ENCODE measurements at regions not wholly inside any gene's neighbourhood (a gene's known extent, or its start where the extent isn't known, plus 50 kb on each side); places are given as distances from the start of the nearest gene placed in this dataset.
"Not testable (repeated sequence)": the region's sequence is repeated elsewhere in the genome, so short reads cannot be mapped to it uniquely, and the experiment has no call there.

DNA sequence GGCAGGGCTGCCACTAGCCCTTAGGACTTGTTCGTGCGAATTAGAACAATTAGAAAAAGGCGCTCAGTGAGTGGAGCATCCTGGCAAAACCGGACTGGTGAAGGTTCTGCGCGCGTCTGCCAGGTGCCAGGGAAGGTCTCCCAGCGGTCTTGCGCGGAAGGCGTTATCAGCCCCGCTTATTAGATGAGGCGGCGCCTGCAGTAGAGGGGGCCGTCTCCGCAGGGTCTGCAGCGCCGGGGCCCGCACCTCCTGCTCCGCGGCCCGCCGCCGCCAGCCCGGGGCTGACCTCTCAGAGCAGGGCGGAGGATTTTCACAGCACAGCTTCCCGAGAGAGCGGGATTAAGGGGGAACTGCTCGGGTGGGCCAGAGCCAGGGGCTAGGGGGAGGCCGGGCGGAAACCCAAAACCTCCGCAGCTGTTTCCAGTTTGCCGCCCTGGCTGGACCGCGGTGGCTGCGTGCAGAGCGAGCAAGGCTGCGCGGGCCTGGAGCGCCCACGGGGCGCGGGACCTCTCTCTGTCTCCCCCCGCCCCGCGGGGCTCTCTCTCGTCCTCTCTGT lies 155.2 kb downstream of the FOXD2 start:
- DNase-seq (ENCODE audit: low read depth in 2 of 2, low spot score in 1 of 2), result no peak

DNA sequence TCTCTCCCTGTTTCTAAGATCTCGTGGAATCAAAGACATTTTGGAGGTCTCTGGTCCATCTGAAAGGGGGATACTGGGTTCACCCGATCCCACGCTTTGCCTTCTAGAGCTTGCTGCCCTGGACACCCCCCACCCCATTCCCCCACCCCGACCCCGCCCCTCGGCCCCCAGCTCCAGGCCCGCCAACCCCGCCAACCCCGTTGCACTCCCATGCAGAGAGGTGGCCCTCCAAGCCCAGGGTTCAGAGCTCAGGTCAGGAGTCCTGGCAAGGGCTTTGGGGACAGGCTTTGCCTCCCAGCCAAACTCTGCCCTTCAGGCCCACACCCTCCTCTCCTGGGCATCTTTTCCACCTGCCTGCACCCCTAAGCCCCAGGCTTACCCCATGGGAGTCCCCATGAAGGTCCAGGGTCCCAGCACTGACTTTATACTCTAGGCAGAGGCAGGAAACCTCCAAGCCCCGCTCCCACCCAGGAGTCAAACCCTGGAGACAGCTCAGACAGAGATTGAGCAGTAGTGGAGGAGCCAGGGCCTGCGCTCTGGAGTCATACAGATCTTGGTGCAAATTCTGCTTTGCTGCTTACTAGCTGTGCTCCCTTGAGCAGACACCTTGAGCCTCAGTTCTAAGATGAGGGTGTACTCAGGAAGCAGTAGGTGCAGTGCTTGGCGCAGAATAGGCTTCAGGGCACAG lies 155.9 kb downstream of the FOXD2 start:
- no peak for DNase-seq (ENCODE audit: low read depth in 2 of 2, low spot score in 1 of 2)

DNA sequence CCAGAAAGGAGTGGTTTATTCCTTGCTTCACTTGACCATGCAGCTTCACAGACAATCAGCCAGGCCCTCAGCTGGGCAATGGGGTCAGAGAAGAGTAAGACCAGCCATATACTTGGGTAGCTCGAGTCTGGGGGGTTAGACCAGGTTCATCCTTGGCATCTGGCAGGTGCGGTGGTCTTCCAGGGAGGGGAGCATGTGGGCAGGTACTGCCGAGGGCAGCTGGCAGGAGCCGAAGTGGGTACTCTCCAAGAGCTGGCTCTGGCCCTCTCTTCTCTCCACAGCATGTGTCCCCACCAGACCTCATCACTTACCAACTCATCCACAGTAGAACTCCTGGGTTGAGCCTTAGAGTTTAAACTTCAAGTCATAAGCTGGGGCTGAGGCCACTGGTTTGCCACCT lies 156.8 kb downstream of the FOXD2 start:
- DNase-seq (ENCODE audit: low read depth in 2 of 2, low spot score in 1 of 2), result no peak

DNA sequence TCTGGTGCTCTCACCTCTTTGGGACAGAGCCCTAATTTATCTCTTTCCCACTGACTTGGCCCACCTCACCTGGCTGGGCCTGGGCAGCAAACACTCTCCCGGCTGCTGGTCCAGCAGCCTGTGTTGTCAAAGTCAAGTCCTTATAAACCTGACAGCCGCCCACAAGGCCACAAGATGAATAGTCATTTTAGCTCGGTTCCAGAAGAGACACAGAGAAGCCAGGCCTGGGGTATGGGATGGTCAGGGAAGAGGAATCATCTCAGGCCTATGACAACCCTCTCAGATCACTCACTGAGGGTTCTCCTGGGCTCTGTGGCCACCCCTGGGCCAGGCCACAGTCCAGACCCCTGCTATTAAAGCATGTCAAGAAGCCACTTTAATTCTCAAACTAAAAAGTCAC lies 158.5 kb downstream of the FOXD2 start:
- no peak for DNase-seq (ENCODE audit: low read depth in 2 of 2, low spot score in 1 of 2)

DNA sequence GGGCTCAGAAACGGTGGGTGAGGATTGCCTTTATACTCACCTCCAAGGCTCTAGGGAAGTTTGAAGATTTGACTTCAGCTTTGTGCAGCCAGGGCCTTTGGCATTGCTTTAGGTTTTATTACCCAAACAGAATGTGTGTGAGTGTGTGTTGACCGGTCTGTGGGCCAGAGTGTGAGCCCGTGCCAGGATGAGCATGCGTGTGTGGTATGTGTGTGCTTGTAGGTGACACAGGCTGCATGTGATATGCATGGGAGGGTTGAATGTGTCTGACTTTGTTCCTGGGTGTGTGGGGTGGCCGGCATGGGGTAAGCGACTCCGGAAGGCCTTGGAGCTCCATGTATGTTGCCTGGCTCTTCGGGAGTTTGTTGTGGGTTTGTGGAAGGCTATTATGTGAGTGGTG lies 160.5 kb downstream of the FOXD2 start:
- no peak for DNase-seq (ENCODE audit: low read depth in 2 of 2, low spot score in 1 of 2)

DNA sequence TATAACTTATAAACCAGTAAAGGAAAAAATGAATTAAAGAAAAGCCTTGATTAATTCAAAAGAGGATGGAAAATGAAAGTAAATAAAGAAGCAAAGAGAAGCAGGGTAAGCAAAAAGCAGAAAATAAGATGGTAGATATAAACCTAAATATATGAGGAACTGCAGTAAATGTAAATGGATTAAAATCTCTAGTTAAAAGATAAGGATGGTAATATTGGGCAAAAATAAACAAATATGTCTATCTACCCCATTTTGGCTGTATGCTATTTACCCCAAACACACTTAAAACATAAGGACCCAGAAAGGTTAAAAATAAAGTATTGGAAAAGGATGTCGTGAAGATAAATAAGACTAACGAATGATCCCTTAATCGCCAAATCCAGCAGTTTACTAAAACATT lies 161.9 kb downstream of the FOXD2 start:
- DNase-seq (ENCODE audit: low read depth in 2 of 2, low spot score in 1 of 2), result no peak

DNA sequence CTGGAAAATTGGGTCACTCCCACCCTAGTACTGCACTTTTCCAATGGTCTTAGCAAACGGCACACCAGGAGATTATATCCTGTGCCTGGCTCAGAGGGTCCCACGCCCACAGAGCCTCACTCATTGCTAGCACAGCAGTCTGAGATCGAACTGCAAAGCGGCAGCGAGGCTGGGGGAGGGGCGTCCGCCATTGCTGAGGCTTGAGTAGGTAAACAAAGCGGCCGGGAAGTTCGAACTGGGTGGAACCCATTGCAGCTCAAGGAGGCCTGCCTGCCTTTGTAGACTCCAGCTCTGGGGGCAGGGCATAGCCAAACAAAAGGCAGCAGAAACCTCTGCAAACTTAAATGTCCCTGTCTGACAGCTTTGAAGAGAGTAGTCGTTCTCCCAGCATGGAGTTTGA lies 164.6 kb downstream of the FOXD2 start:
- not testable (repeated sequence) for DNase-seq (ENCODE audit: low read depth in 2 of 2, low spot score in 1 of 2)

DNA sequence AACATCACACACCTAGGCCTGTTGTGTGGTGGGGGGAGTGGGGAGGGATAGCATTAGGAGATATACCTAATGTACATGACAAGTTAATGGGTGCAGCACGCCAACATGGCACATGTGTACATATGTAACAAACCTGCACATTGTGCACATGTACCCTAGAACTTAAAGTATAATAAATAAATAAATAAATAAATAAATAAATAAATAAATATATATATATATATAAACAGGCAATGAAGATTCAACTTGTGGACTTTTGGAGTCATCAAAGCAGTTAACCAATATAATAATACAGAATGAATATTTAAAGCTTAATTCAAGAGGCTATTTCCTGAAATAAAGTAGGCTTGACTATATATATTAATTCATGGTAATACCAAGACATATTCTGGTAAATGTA lies 167.0 kb downstream of the FOXD2 start:
- not testable (repeated sequence) for DNase-seq (ENCODE audit: low read depth in 2 of 2, low spot score in 1 of 2)

DNA sequence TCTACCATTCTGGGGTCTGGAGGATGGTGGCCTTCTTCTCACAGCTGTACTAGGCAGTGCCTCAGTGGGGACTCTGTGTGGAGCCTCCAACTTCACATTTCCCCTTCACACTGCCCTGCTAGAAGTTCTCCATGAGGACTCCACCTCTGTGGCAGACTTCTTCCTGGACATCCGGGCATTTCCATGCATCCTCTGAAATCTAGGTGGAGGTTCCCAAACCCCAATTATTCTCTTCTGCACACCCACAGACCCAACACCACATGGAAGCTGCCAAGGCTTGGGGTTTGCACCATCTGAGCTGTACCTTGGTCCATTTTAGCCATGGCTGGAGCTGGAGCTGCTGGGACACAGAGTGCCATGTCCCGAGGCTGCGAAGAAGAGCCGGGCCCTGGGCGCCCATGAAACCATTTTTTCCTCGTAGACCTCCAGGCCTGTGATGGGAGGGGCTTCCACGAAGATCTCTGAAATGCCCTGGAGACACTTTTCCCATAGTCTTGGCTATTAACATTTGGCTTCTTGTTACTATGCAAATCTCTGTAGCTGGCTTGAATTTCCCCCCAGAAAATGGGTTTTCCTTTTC lies 170.5 kb downstream of the FOXD2 start:
- no peak for DNase-seq (ENCODE audit: low read depth in 2 of 2, low spot score in 1 of 2)

DNA sequence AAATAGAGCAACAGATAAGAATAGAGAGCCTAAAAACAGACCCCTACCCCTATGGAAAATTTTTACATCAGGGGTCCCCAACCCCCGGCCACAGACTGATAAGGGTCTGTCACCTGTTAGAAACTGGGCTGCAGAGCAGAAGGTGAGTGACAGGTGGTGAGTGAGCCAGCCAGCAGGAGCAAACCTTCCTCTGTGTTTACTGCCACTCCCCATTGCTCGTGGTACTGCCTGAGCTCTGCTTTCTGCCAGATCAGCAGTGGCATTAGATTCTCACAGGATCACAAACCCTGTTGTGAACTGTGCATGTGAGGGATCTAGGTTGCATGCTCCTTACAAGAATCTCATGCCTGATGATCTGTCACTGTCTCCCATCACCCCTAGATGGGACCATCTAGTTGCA lies 174.1 kb downstream of the FOXD2 start:
- no peak for DNase-seq (ENCODE audit: low read depth in 2 of 2, low spot score in 1 of 2)

DNA sequence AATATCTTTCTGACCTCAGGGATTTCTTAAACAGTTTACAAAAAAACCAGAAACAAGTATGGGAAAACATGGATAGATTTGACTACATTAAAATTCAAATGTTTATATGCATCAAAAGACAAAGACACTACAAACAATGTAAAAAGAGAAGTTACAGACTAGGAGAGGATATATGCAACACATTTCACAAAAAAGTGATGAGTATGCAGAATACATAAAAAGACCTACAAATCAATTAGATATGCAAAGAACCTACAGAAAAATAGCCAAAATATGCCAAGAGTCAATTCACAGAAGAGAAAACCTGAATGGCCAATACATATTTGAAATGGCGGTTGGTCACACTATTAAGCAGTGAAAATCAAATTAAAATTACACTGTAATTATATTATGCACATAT lies 175.0 kb downstream of the FOXD2 start:
- no peak for DNase-seq (ENCODE audit: low read depth in 2 of 2, low spot score in 1 of 2)

DNA sequence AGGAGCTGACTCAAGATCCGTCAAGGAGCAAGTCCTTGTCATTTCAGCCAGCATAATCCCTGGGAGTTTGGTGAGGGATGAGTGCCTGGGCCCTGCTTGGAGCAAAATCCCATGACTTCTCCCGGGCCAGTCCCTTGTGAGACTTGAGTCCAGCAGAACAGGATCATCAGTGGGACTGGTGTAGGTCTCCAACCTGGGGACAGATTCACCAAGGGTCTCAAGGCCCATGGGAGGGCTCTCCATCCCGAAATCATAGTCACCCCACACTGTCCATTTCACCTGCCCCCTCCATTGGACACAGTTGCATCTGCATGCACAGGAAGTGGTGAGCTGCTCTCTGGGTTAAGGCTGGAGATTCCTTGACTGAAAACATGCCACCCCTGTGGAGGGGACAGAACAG lies 178.2 kb downstream of the FOXD2 start:
- no peak for DNase-seq (ENCODE audit: low read depth in 2 of 2, low spot score in 1 of 2)

DNA sequence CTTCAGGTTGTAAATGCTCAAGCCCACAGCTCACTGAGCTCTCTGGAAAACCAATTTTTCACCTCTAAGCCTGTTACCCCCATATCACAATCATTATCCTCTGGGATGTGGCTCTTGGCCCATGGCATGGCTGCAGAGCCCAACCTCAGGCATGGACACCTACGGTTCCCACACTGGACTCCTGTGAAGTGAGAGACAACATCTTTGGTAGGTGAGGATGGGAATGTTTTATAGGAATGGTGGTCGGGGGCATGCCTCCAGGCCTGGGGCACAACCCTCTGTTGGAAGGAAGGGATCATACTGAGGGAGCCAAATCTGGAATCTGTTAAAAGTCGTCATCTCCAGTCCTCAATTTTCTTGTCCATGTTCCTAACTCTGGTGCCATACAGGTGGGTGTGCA lies 179.1 kb downstream of the FOXD2 start:
- DNase-seq (ENCODE audit: low read depth in 2 of 2, low spot score in 1 of 2), result no peak

DNA sequence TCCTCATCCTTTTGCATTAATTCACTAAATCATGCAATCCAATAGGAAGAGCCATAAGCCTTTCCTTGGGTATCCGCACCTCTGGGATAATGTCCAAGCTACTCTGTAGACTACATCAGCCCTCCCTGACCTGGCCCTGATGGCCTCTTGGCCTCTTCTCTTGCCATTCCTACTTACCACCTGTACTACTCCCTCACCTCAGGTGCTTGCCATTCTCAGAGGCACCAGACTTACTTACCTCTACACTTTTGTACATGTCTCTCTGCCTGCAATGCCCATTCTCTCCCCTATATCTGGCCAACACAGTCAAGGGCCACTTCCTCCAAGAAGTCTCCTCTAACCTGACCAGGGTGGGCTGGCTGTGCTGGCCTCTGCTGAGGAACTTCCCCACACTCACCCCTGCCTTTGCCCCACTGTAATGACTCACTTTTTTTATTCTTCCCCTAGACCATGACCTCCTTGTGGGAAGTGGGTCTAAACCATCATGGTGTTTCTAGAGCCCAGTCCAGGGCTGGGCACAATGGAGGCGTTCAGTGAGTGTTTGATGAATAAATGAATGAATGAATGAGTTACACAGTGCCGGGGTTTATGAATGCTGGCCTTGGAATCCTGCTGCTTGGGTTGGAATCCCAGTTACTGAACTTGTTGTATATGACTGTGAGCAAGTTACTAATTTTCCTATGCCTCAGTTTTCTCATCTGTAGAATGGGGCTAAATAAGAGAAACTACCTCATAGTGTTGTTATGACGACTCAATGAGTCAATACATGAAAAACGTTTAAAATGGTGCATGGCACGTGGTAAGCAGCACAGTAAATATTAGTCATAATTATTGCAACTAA lies 179.8 kb downstream of the FOXD2 start:
- no peak for DNase-seq (ENCODE audit: low read depth in 2 of 2, low spot score in 1 of 2)

DNA sequence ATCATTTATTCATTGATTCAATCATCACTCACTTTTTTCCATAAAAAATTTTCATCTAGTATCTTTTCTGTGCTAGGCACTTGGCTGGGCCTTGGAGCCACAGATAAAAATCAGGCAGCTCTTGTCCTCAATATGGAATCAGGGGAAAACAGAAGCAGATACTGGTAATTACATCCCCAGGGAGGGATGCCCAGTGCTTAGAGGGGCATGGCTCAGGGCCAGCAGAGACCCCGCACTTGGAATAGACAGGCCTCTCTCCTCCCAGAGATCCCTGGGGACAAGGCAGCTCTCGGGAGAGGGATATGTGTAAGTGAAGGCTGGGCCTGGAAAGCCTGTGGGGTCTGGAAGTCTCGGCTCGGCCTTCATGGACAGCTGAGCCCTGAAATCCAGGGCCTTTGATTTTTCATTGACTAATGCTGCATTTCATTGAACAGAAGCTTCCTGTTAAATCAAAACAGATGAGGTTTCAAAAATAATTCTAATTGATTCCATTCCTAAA lies 180.4 kb downstream of the FOXD2 start:
- DNase-seq (ENCODE audit: low read depth in 2 of 2, low spot score in 1 of 2), result no peak

DNA sequence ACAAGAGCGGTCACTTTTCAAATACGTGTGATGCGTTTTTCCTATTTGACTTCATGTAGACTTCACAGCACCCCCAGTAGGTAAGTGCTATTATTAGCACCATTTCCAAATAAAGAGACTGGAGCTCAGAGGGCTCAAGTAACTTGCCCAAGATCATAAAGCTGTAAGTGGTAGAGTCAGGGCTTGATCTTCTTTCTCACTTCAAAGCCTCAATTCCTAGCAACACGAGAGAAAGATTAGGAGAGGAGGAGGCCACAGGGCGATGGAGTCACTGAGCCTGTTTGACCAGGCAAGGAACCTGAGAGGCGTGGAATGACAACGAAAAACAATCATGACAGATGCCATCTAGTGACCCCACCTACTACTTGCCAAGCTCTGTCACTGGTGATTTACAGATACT lies 181.0 kb downstream of the FOXD2 start:
- DNase-seq (ENCODE audit: low read depth in 2 of 2, low spot score in 1 of 2), result no peak

DNA sequence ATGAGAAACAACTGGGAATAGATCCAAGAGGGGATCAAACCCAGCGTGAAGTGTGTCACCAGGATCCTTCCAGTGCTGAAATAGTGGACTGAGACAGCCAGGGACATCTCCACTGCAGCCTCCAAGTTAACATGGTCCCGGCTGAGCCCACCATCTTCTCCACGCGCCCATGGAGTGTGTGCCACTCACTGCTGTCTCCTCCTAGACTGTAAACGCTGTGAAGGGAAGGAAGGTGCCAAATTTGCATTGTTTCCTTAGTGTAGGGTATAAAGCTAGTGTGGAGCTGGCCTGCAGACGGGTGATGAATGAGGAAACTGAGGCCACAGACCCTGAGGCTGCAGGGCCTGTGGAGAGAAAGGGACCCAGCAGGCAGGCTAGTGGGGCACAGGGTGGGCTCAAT lies 183.6 kb downstream of the FOXD2 start:
- DNase-seq (ENCODE audit: low read depth in 2 of 2, low spot score in 1 of 2), result no peak

DNA sequence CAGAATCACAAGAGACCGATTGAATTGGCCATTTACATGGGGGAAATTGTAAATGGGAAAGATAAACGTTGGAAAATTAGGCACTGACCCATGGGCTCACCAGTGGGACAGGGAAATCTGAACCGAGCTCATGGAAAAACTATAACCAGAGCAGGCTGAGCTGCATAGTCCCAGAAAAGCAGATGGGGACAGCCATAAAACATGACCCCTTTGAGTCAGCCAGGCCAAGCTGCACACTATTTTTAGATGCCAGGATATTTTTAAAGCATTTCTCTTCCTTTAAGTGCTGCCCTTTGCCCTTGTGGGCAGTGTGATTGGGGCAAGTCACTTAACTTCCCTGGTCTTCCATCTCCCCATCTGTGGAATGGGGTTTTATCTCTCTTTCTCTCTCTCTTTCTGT lies 184.1 kb downstream of the FOXD2 start:
- DNase-seq (ENCODE audit: low read depth in 2 of 2, low spot score in 1 of 2), result no peak

DNA sequence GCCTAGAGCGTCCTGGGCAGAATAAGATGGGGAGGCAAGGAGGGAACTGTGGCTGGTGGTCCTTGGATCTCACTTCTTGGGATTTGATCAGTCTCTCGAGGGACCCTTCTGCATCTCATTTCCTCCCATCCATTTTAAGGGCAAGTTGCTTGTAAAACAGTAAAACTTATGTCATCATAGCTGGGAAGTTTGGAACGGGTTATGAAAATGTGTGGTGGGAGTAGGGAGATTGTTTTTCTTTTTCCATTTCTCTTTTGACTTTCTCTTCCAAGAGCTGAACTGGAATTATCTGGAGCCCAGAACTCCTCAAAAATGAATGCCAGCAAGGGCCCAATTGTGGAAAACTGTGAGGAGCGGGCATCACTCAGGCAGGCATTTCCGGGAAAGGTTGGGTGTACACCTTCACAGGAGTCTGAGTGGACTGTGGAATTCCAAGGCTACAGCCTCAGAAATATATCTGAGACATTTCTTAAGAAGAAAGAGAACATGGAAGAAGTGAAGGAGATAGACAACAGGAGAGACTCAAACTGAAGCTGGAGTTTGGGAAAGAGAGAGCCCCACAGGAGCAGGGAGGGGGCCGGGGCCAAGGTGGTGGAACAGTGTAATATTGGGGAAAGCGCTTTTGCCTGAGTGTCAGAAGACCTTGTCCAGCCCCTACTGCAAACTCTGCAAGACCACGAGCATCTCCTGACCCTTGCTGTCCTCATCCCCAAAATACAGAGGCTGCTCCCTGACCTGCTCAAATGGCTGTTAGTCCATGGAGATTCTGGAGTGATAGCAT lies 185.1 kb downstream of the FOXD2 start:
- no peak for DNase-seq (ENCODE audit: low read depth in 2 of 2, low spot score in 1 of 2)

DNA sequence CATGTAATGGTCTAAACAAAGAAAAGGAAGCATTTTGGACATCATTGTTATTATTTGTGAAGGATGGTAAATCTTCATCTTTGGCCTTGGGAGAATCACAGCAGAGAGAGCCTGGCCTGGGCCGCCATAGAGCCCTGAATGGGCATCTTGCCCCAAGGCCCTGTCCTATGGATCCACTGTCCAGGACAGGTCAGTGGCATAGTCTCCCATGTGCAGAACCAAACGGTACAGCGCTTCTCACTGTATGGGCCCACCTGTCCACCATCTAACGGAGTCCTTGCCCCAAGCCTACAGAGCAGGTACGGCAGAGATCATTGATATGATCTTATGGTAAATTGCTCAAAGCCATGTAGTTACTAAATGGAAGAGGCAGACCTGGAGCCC lies 185.7 kb downstream of the FOXD2 start:
- DNase-seq (ENCODE audit: low read depth in 2 of 2, low spot score in 1 of 2), result no peak

DNA sequence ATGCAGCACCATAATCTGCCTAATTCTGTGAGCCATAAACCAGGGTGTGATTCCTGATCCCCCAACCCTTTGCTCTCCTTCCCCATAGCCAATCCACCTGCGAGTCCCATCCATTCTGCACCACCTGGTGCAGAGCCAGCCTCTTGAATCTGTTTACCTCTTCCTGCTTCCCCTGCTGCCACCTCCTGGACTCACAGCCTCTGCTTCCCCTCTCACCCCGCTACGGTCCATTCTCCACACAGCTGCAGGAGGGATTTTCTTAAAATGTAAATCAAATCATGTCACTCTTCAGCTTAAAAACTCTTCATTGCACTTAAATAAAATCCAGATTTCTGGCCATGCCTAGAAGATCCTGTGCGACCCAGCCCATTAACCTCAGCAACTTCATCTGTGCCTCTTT lies 186.7 kb downstream of the FOXD2 start:
- no peak for DNase-seq (ENCODE audit: low read depth in 2 of 2, low spot score in 1 of 2)

Data from stimulated activated CD8-positive, alpha-beta memory T cell treated with anti-CD3 and anti-CD28 coated beads, Interleukin-4, amount 100 ng/mL, for 4 hours (primary cell).